ENCODE measurements at regions not wholly inside any gene's neighbourhood (a gene's known extent, or its start where the extent isn't known, plus 50 kb on each side); places are given as distances from the start of the nearest gene placed in this dataset.
"Not testable (repeated sequence)": the region's sequence is repeated elsewhere in the genome, so short reads cannot be mapped to it uniquely, and the experiment has no call there.

DNA sequence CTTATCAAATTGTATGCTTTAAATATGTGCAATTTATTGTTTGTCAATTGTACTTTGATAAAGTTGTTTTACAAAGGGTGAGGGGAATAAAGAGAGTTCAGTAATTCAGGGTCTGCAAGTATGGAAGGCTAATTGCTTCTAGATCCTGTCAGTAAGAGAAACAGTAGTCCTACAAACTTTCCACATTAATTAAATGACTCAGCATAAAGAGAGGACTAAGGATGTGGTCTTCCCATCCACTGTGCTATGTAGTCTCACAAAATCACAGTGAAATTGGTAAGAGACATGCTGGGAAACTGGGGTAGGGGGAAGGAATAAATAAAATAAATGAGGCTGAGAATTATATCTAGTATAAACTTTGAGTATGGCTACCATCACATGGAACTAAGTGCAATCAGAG lies 130.2 kb upstream of the PKP2 start:
- DNase-seq, result no peak

GRCh38 chr12:33022724-33023123 lies 126.1 kb upstream of the PKP2 start:
- not testable (repeated sequence) for DNase-seq

DNA sequence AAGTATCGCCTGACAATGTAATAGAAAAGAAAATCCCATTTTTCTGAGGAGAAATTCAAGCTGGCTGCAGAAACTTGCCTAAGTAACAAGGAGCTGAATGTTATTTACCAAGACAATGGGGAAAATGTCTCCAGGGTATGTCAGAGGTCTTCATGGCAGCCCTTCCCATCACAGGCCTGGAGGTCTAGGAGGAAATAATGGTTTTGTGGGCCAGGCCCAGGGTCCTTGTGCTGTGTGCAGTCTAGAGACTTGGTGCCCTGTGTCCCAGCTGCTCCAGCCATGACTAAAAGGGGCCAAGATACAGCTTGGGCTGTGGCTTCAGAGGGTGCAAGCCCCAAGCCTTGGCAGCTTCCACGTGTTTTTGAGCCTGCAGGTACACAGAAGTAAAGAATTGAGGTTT lies 120.5 kb upstream of the PKP2 start:
- DNase-seq, result not testable (repeated sequence)

DNA sequence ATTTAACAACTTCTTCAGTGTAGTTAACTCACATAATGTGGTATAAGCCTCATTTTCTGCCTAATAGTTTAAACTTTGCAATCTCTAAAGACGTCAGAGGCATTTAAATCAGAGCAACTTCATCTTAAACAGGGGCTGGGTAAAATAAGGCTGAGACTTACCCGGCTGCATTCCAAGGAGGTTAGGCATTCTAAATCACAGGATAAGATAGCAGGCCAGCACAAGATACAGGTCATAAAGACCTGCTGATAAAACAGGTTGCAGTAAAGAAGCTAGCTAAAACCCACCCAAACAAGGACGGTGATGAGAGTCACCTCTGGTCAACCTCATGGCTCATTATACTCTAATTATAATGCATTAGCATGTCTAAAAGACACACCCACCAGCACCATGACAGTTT lies 115.6 kb upstream of the PKP2 start:
- no peak for DNase-seq

GRCh38 chr12:33006106-33006505 lies 109.5 kb upstream of the PKP2 start:
- no peak for DNase-seq

DNA sequence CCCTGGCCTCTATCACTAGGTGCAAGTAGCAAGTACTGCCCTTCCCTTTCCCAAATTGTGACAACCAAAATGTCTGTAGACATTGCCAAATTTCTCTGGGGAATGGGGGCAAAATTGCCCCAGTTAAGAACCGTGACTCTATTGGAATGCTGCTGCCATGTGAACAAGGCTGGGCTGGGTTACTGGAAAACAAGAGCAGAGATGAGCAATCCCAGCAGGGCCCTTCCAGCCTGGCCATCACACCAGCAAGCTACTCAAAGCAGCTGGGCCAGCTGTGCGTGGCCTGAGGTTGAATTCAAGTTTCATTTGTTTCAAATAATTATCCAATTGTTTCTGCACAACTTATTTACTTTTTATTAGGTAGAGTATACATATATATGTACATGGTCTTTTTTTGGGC lies 103.4 kb upstream of the PKP2 start:
- peak; percentile 16 for DNase-seq

DNA sequence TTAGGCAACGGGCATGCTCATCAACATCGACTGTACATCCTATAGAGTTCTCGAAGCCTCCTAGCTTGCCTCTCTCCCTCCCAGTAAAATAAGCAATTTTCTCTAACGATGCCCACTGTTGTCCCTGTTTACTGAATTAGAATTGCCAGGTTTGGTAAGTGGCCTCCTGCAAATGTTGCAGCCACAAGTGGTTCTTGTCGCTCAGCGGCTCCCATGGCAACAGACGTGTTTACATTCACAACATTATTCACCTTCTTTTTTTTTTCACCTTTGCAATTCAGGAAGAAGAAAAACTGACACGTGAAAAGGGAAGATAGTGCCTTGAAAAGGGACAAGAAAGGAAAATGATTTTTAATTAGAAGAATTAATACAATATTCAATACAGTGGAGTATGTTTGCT lies 100.9 kb upstream of the PKP2 start:
- DNase-seq, result no peak

GRCh38 chr12:32995623-32996022 lies 99.0 kb upstream of the PKP2 start:
- DNase-seq, result no peak

DNA sequence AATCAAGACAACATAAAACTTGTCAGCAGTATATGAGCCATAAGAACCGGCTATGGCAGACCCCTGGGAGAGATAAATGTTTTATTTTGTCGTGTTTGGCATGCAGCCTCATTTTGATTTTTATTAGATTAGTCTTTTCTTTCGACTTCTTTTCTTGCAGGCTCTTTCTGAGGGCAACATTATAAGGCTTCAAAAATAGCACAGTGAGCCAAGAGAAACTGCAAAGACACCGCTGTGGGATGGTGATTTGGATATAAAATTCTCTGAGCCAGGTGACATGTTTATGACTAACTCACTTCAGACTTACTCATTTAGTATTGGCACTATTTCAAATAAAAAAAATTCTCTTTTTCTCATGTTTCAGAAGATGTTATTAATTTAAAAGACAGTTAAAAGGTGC lies 96.8 kb upstream of the PKP2 start:
- no peak for DNase-seq

- DNase-seq, result no peak
These were observed 93.1 kb upstream of the PKP2 start for GRCh38 chr12:32989705-32990104.

GRCh38 chr12:32988982-32989381 lies 92.4 kb upstream of the PKP2 start:
- no peak for DNase-seq

GRCh38 chr12:32987512-32987911 lies 90.9 kb upstream of the PKP2 start:
- no peak for DNase-seq

- DNase-seq, result no peak
These were observed 87.4 kb upstream of the PKP2 start for GRCh38 chr12:32983968-32984367.

GRCh38 chr12:32983332-32983731 lies 86.8 kb upstream of the PKP2 start:
- no peak for DNase-seq

DNA sequence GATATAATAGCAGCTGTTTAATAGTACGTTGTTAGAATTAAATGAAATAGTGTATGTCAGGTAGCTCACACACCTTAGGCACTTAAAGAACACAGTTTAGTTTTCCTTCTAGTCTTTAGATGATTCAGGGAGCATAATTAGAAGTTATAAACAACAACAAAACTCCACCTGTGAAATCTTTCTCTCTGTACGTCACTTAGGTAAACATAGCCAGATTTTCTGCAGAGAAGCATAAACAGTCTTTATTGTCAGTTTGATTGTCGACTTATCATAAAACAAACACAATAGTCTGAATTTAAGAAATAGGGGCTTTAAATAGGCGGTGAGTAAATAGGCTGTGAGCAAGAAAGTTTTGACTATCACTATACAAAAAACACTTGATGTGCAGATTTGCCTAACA lies 84.6 kb upstream of the PKP2 start:
- DNase-seq, result no peak

GRCh38 chr12:32975122-32975521 lies 78.5 kb upstream of the PKP2 start:
- DNase-seq, result peak; percentile 5

DNA sequence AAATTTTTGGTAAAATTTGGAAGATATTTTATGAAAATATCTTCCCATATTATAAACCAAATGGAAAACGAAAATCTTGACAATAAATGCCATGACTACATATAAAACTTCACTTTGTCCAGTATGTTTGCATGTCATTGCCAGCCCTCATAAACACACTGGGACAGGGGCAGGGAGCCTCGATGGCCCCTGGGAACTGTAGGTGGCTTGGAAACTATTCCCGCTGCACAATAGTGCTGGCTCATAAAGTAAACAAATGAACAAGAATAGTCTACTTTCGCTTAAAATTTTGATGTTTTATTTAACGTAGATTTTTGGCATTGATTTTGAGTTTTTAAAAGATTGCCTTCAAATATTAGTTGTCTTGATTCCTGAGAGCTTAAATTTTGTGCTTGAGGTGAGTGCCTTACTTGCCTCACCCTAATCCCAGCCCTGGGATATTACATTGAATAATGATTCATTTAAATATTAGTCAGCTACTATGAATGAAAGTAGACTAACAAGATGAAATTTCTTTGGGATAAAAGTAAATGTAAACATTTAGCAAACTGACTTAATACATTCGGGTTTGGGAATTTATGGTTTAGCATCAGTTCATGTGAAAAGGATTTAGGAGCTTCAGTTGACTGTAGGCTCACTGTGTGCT lies 74.0 kb upstream of the PKP2 start:
- DNase-seq, result no peak

DNA sequence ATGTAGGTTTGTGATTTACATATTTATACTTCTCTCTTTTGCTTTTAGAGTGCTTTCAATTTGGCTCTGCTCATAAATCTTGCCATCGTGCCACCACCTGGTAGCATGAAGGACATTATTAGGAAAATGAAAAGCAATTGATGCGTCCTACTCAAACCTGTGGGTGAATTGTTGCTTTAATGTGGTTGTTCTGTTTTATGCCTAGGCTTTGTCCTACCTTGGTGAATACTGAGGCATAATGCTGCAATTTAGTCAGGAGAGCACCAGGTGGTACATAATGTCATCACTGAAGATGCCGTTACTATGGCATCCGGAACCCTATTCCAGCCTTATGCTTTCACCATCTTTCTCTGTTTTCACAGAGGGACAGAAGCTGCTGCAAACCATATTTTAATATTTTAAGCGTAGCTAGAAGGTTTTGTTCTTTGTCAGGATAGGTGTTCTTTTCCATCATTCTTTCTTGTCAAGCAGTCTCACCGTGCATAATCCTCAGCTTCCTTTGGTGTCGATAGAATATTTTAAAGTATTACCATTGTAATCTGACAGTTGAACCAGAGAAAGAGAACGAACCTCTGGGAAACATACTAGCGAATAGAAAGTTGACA lies 68.5 kb upstream of the PKP2 start:
- DNase-seq, result no peak

- not testable (repeated sequence) for DNase-seq
These were observed 59.8 kb upstream of the PKP2 start for GRCh38 chr12:32956418-32956817.

GRCh38 chr12:32952681-32953080 lies 56.1 kb upstream of the PKP2 start:
- DNase-seq, result no peak

DNA sequence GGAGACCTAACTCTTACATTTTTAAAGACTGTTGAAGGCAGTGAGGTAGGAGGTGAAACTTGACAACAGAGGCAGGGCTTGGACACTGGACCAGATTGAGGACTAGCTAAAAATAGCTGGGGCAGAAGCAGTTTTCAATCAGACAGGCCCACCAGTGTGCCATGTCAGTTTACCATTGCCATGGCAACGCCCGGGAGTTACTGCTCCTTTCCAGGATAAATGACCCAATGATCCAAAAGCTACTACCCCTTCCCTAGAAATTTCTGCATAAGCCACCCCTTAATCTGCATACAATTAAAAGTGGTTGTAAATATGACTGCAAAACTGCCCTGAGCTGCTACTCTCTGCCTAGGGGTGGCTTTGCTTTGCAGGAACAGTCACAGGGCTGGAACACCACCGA lies 53.2 kb upstream of the PKP2 start:
- no peak for DNase-seq

GRCh38 chr12:32947206-32948067 lies 50.9 kb upstream of the PKP2 start:
- DNase-seq, result peak; percentile 59

- DNase-seq, result no peak
These were observed 50.0 kb upstream of the PKP2 start for GRCh38 chr12:32946504-32947131.

Measured in tongue (tissue), 1 donor.